NCI-H226 (cell line): ENCODE measurements at regions not wholly inside any gene's neighbourhood (a gene's known extent, or its start where the extent isn't known, plus 50 kb on each side); places are given as distances from the start of the nearest gene placed in this dataset.

Experiments used
- DNase-seq: peaks from one replicate; pipeline ENCODE4 v3.0.0-alpha.2; 2015

- DNase-seq: no peak
Measured at GRCh38 chr5:114644576-114644975, 282.7 kb downstream of the KCNN2 start.

DNA sequence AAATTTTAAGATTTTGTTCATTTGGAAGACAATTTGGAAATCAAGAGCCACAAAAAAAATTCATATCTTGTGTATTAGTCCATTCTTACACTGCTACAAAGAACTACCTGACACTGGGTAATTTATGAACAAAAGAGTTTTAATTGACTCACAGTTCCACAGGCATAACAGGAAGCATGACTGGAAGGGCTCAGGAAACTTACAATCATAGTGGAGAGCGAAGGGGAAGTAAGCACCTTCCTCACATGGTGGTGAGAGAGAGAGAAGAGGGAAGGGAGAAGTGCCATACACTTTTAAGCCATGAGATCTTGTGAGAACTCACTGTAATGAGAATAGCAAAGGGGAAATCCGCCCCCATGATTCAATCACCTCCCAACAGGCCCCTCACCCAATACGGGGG is 274.4 kb downstream of the KCNN2 start:
- no peak for DNase-seq

DNA sequence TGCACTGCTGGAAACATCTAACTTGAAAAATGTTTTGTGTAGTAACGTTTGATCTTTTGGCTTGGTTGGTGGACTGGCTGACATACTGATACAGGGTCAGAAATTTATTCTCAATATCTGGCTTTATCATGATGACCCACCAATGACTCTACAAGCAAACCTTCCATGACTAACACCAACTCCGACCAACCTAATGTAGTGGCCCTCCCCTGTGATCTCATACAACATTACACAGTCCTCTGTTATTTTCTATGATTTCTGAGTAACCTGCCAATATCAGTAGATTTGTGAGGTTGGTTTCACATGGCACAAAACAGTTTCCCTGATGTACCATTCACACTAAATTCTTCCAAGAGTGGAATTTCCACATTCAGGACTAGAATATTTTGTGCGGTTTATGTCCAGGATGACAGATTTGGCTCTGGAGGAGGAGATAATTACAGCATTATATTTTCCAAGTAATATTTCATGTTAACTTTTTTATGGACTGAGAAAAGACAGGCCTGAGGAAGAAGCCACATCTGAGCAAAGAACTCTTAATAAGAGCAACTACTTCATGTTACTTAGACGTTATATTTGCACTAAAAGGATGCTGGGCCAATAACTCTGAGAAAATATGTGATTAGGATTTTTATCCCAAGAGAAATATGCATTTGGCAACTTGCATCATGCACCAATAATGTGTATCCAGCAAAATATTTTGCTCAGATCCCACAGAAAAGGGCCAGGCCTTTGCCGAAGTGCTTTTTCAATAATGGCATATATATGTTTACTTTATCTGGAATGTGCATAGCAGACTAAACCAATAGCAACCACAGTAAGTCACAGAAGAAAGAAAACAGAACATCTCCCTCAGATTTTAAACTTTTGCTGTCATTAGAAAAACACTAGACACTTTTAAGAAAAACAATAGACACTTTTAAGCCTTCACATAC is 273.4 kb downstream of the KCNN2 start:
- no peak for DNase-seq

DNA sequence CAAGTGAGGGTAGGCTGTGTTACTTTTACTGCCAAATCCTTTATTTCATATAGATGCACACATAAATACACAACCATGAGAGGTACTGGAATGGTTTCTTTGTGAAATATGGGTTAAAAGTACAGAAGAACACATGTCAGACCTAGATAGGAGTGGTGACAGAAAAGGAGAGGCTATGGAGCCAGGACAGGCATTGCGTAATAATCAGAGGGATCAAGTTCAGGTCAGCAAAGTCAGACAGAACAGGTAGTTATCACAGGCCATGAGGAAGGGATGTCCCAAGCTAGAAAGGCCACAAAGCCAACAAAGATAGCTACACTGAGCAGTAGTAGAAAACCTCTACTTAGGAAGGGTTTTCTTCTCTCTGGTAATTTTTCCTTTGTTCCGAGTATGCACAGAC is 272.6 kb downstream of the KCNN2 start:
- DNase-seq: no peak

GRCh38 chr5:114612406-114612805 is 250.5 kb downstream of the KCNN2 start:
- no peak for DNase-seq

DNA sequence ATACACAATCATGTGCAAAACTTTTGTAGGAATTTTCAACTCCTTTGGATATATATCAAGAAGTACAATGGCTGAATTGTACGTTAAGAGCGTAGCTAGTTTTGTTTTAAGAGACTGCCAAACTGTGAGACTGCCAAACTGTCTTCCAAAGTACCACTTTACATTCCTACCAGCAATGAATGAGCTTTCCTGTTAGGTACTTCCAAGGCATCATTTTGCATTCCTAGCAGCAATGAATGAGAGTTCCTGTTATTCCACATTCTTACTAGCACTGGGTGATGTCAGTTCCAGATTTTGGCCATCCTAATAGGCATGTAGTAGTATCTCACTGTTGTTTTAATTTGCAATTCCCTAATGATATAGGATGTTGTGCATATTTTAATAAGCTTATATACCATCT is 219.3 kb downstream of the KCNN2 start:
- DNase-seq: no peak

DNA sequence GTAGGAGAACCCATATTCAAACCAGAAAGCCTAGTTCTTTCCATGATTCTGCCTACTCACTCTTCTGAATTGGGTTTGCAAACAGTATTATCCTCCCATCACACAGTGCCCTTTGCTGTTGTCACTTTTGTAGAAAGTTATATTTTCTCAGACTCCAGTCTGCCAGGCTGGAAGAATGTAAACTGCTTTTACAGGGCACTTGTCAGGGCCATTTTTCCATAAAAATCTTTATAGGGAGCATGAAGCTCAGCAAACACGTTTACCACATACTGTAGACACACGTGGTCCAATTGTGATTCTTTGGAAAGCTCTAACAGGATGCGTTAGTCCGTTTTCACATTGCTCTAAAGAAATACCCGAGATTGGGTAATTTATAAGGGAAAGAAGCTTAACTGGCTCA is 204.0 kb downstream of the KCNN2 start:
- DNase-seq: no peak

GRCh38 chr5:114565139-114565538 is 203.3 kb downstream of the KCNN2 start:
- DNase-seq: no peak

GRCh38 chr5:114561415-114561814 is 199.5 kb downstream of the KCNN2 start:
- no peak for DNase-seq
